ENCODE measurements at regions not wholly inside any gene's neighbourhood (a gene's known extent, or its start where the extent isn't known, plus 50 kb on each side); places are given as distances from the start of the nearest gene placed in this dataset.

- TF ChIP-seq EZH2phosphoT487 (IDR thresholded peaks at IDR 0.05; ENCODE audit: borderline replicate concordance): no peak
- TF ChIP-seq EGR1 (IDR thresholded peaks at IDR 0.05; ENCODE audit: low read depth): no peak
- TF ChIP-seq RAD21 (IDR thresholded peaks at IDR 0.05; ENCODE audit: low read depth): no peak
Observed at GRCh38 chr2:185644828-185645227, 93.8 kb upstream of the FSIP2 start.

Measured in HCT116 (cell line).